Body of pancreas (tissue), 4 donors: ENCODE measurements at regions not wholly inside any gene's neighbourhood (a gene's known extent, or its start where the extent isn't known, plus 50 kb on each side); places are given as distances from the start of the nearest gene placed in this dataset.

Source experiments
- CTCF ChIP-seq, 7 experiments: fragments of 450-650 bp in 4 of 7; fragments of 200-600 bp in 3 of 7; sonication (generic) in 3 of 7; IDR thresholded peaks; one replicate each; pipeline ENCODE4 v1.5.1; 2016 to 2019; ENCODE audit warnings: antibody characterized with exemption in 7 of 7
- POLR2A ChIP-seq, 3 donors: fragments of 450-650 bp; IDR thresholded peaks; one replicate each; pipeline ENCODE4 v1.6.1; 2016; ENCODE audit warnings: antibody characterized with exemption in 3 of 3, mild to moderate bottlenecking in 2 of 3

DNA sequence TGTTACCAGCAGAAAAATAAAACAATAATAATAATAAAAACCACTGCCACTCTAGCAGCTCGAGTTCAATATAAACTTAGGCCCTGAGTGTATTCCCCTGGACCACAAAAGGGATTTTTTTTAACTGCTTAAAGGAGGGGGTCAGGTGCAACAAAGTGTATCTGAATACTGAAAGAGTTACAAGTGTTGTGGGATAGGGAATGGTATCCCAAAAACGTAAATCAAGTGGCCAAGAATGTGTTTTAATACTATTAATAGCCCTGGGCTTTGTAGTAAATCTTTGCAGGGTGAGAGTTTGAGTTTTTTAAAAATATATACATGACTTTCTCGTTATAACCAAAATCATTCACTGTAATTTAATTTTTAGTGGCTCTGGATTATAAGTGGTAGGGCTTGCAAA lies 860.1 kb upstream of the INTU start:
- TF ChIP-seq CTCF (IDR thresholded peaks at IDR 0.05) (no peak), POLR2A (IDR thresholded peaks at IDR 0.05) (no peak)
